SHP77 (cell line): ENCODE measurements at regions not wholly inside any gene's neighbourhood (a gene's known extent, or its start where the extent isn't known, plus 50 kb on each side); places are given as distances from the start of the nearest gene placed in this dataset.

Experiments
- DNase-seq, 2 experiments: peaks; one replicate each; lab custom pipeline; 2025; lab: John Stamatoyannopoulos, UW

GRCh38 chr4:123841447-123842121 lies 445.0 kb downstream of the SPRY1 start:
- DNase-seq = no peak

- no peak for DNase-seq
Observed at GRCh38 chr4:123843137-123843536, 446.5 kb downstream of the SPRY1 start.

GRCh38 chr4:123844374-123844773 lies 447.8 kb downstream of the SPRY1 start:
- no peak for DNase-seq

- no peak for DNase-seq
Observed at GRCh38 chr4:123846092-123846491, 449.5 kb downstream of the SPRY1 start.

GRCh38 chr4:123846561-123846960 lies 450.0 kb downstream of the SPRY1 start:
- DNase-seq = no peak

- no peak for DNase-seq
Observed at GRCh38 chr4:123848606-123849005, 452.0 kb downstream of the SPRY1 start.

- no peak for DNase-seq
Observed at GRCh38 chr4:123849495-123849894, 452.9 kb downstream of the SPRY1 start.

- DNase-seq = no peak
Observed at GRCh38 chr4:123851521-123851920, 454.9 kb downstream of the SPRY1 start.

GRCh38 chr4:123853651-123854050 lies 457.1 kb downstream of the SPRY1 start:
- DNase-seq = no peak

GRCh38 chr4:123856689-123857545 lies 460.3 kb downstream of the SPRY1 start:
- DNase-seq = peak; percentile 27 to 31

GRCh38 chr4:123858465-123858864 lies 461.9 kb downstream of the SPRY1 start:
- DNase-seq = no peak

- no peak for DNase-seq
Observed at GRCh38 chr4:123862812-123863211, 466.2 kb downstream of the SPRY1 start.

- no peak for DNase-seq
Observed at GRCh38 chr4:123866796-123867195, 470.2 kb downstream of the SPRY1 start.

- DNase-seq = no peak
Observed at GRCh38 chr4:123867910-123868587, 471.5 kb downstream of the SPRY1 start.

- DNase-seq = no peak
Observed at GRCh38 chr4:123869286-123870215, 473.0 kb downstream of the SPRY1 start.

- DNase-seq = no peak
Observed at GRCh38 chr4:123870216-123870876, 473.8 kb downstream of the SPRY1 start.

GRCh38 chr4:123871341-123871740 lies 474.7 kb downstream of the SPRY1 start:
- DNase-seq = no peak

- no peak for DNase-seq
Observed at GRCh38 chr4:123874063-123874462, 477.5 kb downstream of the SPRY1 start.

GRCh38 chr4:123876143-123876542 lies 479.5 kb downstream of the SPRY1 start:
- DNase-seq = no peak

GRCh38 chr4:123876671-123877101 lies 480.1 kb downstream of the SPRY1 start:
- no peak for DNase-seq

- no peak for DNase-seq
Observed at GRCh38 chr4:123877551-123877950, 481.0 kb downstream of the SPRY1 start.
